K562 (cell line): ENCODE measurements at regions not wholly inside any gene's neighbourhood (a gene's known extent, or its start where the extent isn't known, plus 50 kb on each side); places are given as distances from the start of the nearest gene placed in this dataset.

ENCODE experiments used
- ATAC-seq: fragments of 200-7000 bp; cut with Tn5 transposase; 3 replicates; pipeline ENCODE4 v1.9.1; 2020; ENCODE audit warnings: moderate library complexity
- BruUV-seq: library from RNA; stranded (reverse); fragments of 400-500 nt; replicated peaks from 2 replicates; lab custom pipeline; 2021; lab: Mats Ljungman, UMichigan
- CTCF ChIA-PET: fragments of 300-600 bp; formaldehyde crosslinking; extraction: SDS; loops from one replicate; lab custom pipeline; 2021; ENCODE audit warnings: low intra/inter-chr PET ratio; lab: Yijun Ruan, JAX
- POLR2A ChIA-PET: fragments of 300-600, 350-650 bp; sonication (Branson Sonifier 250); formaldehyde crosslinking; extraction: SDS; loops from one replicate; lab custom pipeline; 2021; ENCODE audit warnings: antibody characterized with exemption, inconsistent platforms; lab: Yijun Ruan, JAX
- DNase-seq, 4 experiments: peaks; one replicate each; pipeline versions ENCODE4 v3.0.0 to v3.0.0-alpha.2; 2011 to 2018; ENCODE audit warnings: low spot score in 3 of 4, mixed read lengths in 3 of 4; ENCODE audit errors: extremely low read depth in 1 of 4
- FAIRE-seq: peaks from 2 replicates; lab custom pipeline; 2011; peaks lifted over from hg19 to GRCh38; lab: Jason Lieb, UNC
- H2AFZ ChIP-seq: 2 replicates; pipeline ENCODE4 v1.6.0; 2011; ENCODE audit warnings: low read depth, low read length, control low read depth, inconsistent platforms
- H3K27ac ChIP-seq: fragments of 200-600 bp; 3 replicates; pipeline ENCODE4 v1.8.0; 2011; ENCODE audit warnings: low read depth, mild to moderate bottlenecking, control low read depth, inconsistent platforms, low read length, moderate library complexity, mixed read lengths; ENCODE audit errors: extremely low read depth
- H3K27me3 ChIP-seq, 2 experiments: fragments of 300-600 bp in 1 of 2; 2 replicates in 1 of 2; 3 replicates in 1 of 2; pipeline versions ENCODE4 v1.6.0 to v1.8.0; 2011; ENCODE audit warnings: inconsistent platforms in 2 of 2, low read length in 2 of 2, mild to moderate bottlenecking in 1 of 2, mixed read lengths in 1 of 2, moderate library complexity in 1 of 2; ENCODE audit not compliant: control insufficient read depth in 2 of 2, insufficient read depth in 2 of 2
- H3K36me3 ChIP-seq: fragments of 300-600 bp; 3 replicates; pipeline ENCODE4 v1.8.0; 2011; ENCODE audit warnings: mild to moderate bottlenecking, low read length, inconsistent platforms; ENCODE audit not compliant: control insufficient read depth, insufficient read depth
- H3K4me1 ChIP-seq, 2 experiments: fragments of 200-600 bp in 1 of 2; replicated peaks in 1 of 2; 2 replicates in 1 of 2; 3 replicates in 1 of 2; pipeline versions ENCODE4 v1.5.1 to v1.8.0; 2011; ENCODE audit warnings: inconsistent platforms in 2 of 2, low read length in 2 of 2, mild to moderate bottlenecking in 1 of 2, mixed read lengths in 1 of 2, moderate library complexity in 1 of 2; ENCODE audit not compliant: control insufficient read depth in 2 of 2, insufficient read depth in 2 of 2
- H3K4me2 ChIP-seq: 2 replicates; pipeline ENCODE4 v1.6.1; 2011; ENCODE audit warnings: low read length, control low read depth, inconsistent platforms, mixed read lengths; ENCODE audit not compliant: insufficient read depth
- H3K4me3 ChIP-seq: fragments of 200-600 bp; sonication (generic), shearing (Covaris generic); 2 replicates; pipeline ENCODE4 v1.5.1; 2016; ENCODE audit warnings: control low read depth, inconsistent platforms
- H3K79me2 ChIP-seq: fragments of 200-600 bp; 3 replicates; pipeline ENCODE4 v1.8.0; 2011; ENCODE audit warnings: low read length, inconsistent platforms; ENCODE audit not compliant: control insufficient read depth, insufficient read depth
- H3K9ac ChIP-seq, 2 experiments: 2 replicates each; pipeline versions ENCODE4 v1.6.0 to v1.6.1; 2011; ENCODE audit warnings: low read depth in 2 of 2, low read length in 2 of 2, control low read depth in 1 of 2, inconsistent platforms in 1 of 2, mild to moderate bottlenecking in 1 of 2, mixed read lengths in 1 of 2; ENCODE audit not compliant: insufficient read depth in 1 of 2
- H3K9me1 ChIP-seq: one replicate; pipeline ENCODE4 v1.6.0; 2011; ENCODE audit warnings: inconsistent platforms, mild to moderate bottlenecking, low read length, moderate library complexity; ENCODE audit not compliant: control insufficient read depth, insufficient read depth
- H3K9me3 ChIP-seq: replicated peaks from 2 replicates; pipeline ENCODE4 v1.5.1; 2011; ENCODE audit warnings: low read depth, low read length, inconsistent platforms; ENCODE audit not compliant: control insufficient read depth, insufficient read depth
- H4K20me1 ChIP-seq: replicated peaks from 2 replicates; pipeline ENCODE4 v1.6.1; 2011; ENCODE audit warnings: low read length, inconsistent platforms, mixed read lengths; ENCODE audit not compliant: control insufficient read depth, insufficient read depth
- ARID3A ChIP-seq: IDR thresholded peaks from 2 replicates; pipeline ENCODE4 v1.6.1; 2012; ENCODE audit warnings: low read depth, low read length, improper control_type of control experiment, borderline replicate concordance
- GTF3C2 ChIP-seq: IDR thresholded peaks from 3 replicates; pipeline ENCODE4 v1.6.1; 2011; ENCODE audit warnings: borderline replicate concordance, mild to moderate bottlenecking, moderate library complexity; ENCODE audit not compliant: insufficient read length; ENCODE audit errors: extremely low read depth
- KDM5B ChIP-seq: fragments of 200-600 bp; sonication (generic); IDR thresholded peaks from 2 replicates; pipeline ENCODE4 v1.6.1; 2012; ENCODE audit warnings: low read depth, mild to moderate bottlenecking, moderate library complexity, low read length, control low read depth, inconsistent platforms; ENCODE audit not compliant: insufficient replicate concordance
- LEF1 ChIP-seq: fragments of 450-650 bp; IDR thresholded peaks from 2 replicates; pipeline ENCODE4 v1.6.1; 2016; ENCODE audit warnings: mild to moderate bottlenecking
- PHB2 ChIP-seq: fragments of 450-650 bp; IDR thresholded peaks from 2 replicates; pipeline ENCODE4 v1.6.1; 2017; ENCODE audit warnings: low read depth
- REST ChIP-seq, 2 experiments: fragments of 450-650 bp; formaldehyde crosslinking in 1 of 2; IDR thresholded peaks; 2 replicates each; pipeline versions ENCODE4 v1.4.0 to v1.6.1; 2014 to 2020; ENCODE audit warnings: mild to moderate bottlenecking in 2 of 2, borderline replicate concordance in 1 of 2, low read depth in 1 of 2
- ZBTB43 ChIP-seq: sonication (generic); formaldehyde crosslinking; IDR thresholded peaks from 2 replicates; pipeline ENCODE4 v1.8.0; 2023; ENCODE audit warnings: mild to moderate bottlenecking, missing genetic modification reagents
- WGBS: fragments of 100-300 bp; shearing (Covaris generic); methylation state at CpG from one replicate; pipeline ENCODE4 v1.1.6; 2016; ENCODE audit warnings: low coverage, mixed read lengths; ENCODE audit not compliant: insufficient coverage; ENCODE audit errors: missing lambda C conversion rate; 5-methylcytosine and 5-hydroxymethylcytosine counted together
- in situ Hi-C: fragments of 300-500 bp; cut with MboI; formaldehyde crosslinking; loops from 4 replicates; pipeline ENCODE4 v1.15.0; 2018; ENCODE audit warnings: inconsistent platforms, mixed read lengths
- intact Hi-C: fragments of 100-400 bp; cut with micrococcal nuclease; formaldehyde crosslinking; loops from 2 replicates; pipeline ENCODE4 v1.14.2; 2022

GRCh38 chr10:133004478-133004877 lies 62.1 kb upstream of the CFAP46 start:
- Histone ChIP-seq H2AFZ (no peak overlapping the region), H3K9ac (no peak overlapping the region), H3K36me3 (no peaks in the 10 kb centered on the region), H3K79me2 (no peaks in the 10 kb centered on the region), H3K4me2 (no peak overlapping the region), H3K4me1 (peaks cover 0 to 8% of the 10 kb centered on the region in 2 experiments; a peak in 3 of 5 replicates), H3K4me3 (no peak overlapping the region), H3K9me3 (no peaks in the 10 kb centered on the region), H3K27ac (no peak overlapping the region), H3K27me3 (peaks cover 0 to 45% of the 10 kb centered on the region in 2 experiments; a peak in 2 of 5 replicates), H4K20me1 (no peaks in the 10 kb centered on the region), H3K9me1 (no peaks in the 10 kb centered on the region)
- in situ Hi-C loops = no loop called here
- POLR2A ChIA-PET = interaction anchor here (1.6 kb wide), 1 partner anchor 9 kb away, joined by 4 read pairs; no protein-coding TSS in a partner anchor
- intact Hi-C loops = no loop called here
- FAIRE-seq (no peak), DNase-seq (no peak), ATAC-seq (no peak)
- BruUV-seq = no TSS peak
- CTCF ChIA-PET = no interaction called here
- WGBS = 2% methylated on average over 9 of the region's 10 CpGs
- TF ChIP-seq ARID3A (no peak), LEF1 (no peak), PHB2 (no peak), REST (IDR thresholded peaks at IDR 0.05; ENCODE audit: borderline replicate concordance) (no peak), REST (CRISPR knock-in tag; IDR thresholded peaks at IDR 0.05; ENCODE audit: low read depth) (no peak), ZBTB43 (no peak), GTF3C2 (no peak), KDM5B (no peak)
